K562 (cell line): ENCODE measurements at regions not wholly inside any gene's neighbourhood (a gene's known extent, or its start where the extent isn't known, plus 50 kb on each side); places are given as distances from the start of the nearest gene placed in this dataset.

Experiments
- NR2C1 ChIP-seq, 2 experiments: fragments of 450-650 bp; IDR thresholded peaks; 2 replicates each; pipeline ENCODE4 v1.6.1; 2017; ENCODE audit warnings: mild to moderate bottlenecking in 2 of 2, antibody characterized with exemption in 1 of 2, inconsistent platforms in 1 of 2, missing compliant biosample characterization in 1 of 2, missing genetic modification characterization in 1 of 2
- ZNF699 ChIP-seq: fragments of 250-450 bp; sonication (Bioruptor Pico); IDR thresholded peaks from 2 replicates; pipeline ENCODE4 v1.8.0; 2021; ENCODE audit warnings: mild to moderate bottlenecking, moderate library complexity; ENCODE audit not compliant: insufficient replicate concordance
- TF ChIP-seq, protein P1 (sequence below): fragments of 150-350 bp; IDR thresholded peaks from 2 replicates; pipeline ENCODE4 v1.6.1; 2014; ENCODE audit warnings: low read depth, mild to moderate bottlenecking, low read length, borderline replicate concordance
- TF ChIP-seq, protein P2 (sequence below): fragments of 450-650 bp; formaldehyde crosslinking; IDR thresholded peaks from 2 replicates; pipeline ENCODE4 v1.4.0; 2020; ENCODE audit warnings: mild to moderate bottlenecking, mixed read lengths
- TF ChIP-seq, protein P3 (sequence below): sonication (generic); formaldehyde crosslinking; IDR thresholded peaks from 2 replicates; pipeline ENCODE4 v1.8.0; 2022; ENCODE audit warnings: missing genetic modification reagents, mild to moderate bottlenecking, borderline replicate concordance

DNA sequence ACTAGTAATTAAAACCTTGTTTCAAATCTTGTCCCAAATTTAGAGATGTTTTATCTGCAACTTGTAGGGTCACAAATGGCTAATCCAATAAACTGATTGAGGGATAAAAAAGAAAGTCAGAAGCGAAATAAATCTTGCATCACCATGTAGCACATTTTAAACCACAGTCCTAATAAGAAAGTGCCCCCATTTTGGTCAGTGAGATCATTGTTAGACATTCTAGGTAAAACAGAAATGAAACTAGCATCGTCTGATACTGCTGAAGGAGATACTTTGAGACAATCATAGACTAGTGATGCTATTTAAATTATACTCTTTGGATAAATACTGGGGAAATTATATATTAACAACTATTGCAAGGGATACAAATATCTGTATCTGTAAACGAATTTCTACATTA lies 247.9 kb downstream of the AMY1C start (continued):
- TF ChIP-seq, protein P1, sequence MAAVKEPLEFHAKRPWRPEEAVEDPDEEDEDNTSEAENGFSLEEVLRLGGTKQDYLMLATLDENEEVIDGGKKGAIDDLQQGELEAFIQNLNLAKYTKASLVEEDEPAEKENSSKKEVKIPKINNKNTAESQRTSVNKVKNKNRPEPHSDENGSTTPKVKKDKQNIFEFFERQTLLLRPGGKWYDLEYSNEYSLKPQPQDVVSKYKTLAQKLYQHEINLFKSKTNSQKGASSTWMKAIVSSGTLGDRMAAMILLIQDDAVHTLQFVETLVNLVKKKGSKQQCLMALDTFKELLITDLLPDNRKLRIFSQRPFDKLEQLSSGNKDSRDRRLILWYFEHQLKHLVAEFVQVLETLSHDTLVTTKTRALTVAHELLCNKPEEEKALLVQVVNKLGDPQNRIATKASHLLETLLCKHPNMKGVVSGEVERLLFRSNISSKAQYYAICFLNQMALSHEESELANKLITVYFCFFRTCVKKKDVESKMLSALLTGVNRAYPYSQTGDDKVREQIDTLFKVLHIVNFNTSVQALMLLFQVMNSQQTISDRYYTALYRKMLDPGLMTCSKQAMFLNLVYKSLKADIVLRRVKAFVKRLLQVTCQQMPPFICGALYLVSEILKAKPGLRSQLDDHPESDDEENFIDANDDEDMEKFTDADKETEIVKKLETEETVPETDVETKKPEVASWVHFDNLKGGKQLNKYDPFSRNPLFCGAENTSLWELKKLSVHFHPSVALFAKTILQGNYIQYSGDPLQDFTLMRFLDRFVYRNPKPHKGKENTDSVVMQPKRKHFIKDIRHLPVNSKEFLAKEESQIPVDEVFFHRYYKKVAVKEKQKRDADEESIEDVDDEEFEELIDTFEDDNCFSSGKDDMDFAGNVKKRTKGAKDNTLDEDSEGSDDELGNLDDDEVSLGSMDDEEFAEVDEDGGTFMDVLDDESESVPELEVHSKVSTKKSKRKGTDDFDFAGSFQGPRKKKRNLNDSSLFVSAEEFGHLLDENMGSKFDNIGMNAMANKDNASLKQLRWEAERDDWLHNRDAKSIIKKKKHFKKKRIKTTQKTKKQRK = no peak
- TF ChIP-seq, protein P2, sequence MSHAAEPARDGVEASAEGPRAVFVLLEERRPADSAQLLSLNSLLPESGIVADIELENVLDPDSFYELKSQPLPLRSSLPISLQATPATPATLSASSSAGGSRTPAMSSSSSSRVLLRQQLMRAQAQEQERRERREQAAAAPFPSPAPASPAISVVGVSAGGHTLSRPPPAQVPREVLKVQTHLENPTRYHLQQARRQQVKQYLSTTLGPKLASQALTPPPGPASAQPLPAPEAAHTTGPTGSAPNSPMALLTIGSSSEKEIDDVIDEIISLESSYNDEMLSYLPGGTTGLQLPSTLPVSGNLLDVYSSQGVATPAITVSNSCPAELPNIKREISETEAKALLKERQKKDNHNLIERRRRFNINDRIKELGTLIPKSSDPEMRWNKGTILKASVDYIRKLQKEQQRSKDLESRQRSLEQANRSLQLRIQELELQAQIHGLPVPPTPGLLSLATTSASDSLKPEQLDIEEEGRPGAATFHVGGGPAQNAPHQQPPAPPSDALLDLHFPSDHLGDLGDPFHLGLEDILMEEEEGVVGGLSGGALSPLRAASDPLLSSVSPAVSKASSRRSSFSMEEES (CRISPR knock-in tag) = no peak
- TF ChIP-seq ZNF699 (CRISPR knock-in tag) = no peak
- no peak for TF ChIP-seq NR2C1 (IDR thresholded peaks at IDR 0.05)
- no peak for TF ChIP-seq NR2C1 (tag; IDR thresholded peaks at IDR 0.05)
- TF ChIP-seq, protein P3, sequence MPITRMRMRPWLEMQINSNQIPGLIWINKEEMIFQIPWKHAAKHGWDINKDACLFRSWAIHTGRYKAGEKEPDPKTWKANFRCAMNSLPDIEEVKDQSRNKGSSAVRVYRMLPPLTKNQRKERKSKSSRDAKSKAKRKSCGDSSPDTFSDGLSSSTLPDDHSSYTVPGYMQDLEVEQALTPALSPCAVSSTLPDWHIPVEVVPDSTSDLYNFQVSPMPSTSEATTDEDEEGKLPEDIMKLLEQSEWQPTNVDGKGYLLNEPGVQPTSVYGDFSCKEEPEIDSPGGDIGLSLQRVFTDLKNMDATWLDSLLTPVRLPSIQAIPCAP (CRISPR knock-in tag) = no peak
